ENCODE measurements at regions not wholly inside any gene's neighbourhood (a gene's known extent, or its start where the extent isn't known, plus 50 kb on each side); places are given as distances from the start of the nearest gene placed in this dataset.
"Not testable (repeated sequence)": the region's sequence is repeated elsewhere in the genome, so short reads cannot be mapped to it uniquely, and the experiment has no call there.

- Histone ChIP-seq H3K9me3 (ENCODE audit: insufficient read depth, low read depth, low read length) (no peaks in the 10 kb centered on the region), H3K27ac (ENCODE audit: low read length) (no peak overlapping the region), H3K4me3 (ENCODE audit: low read length) (no peak overlapping the region), H3K4me1 (ENCODE audit: insufficient read depth, low read length) (no peaks in the 10 kb centered on the region), H3K27me3 (ENCODE audit: insufficient read depth, low read length) (no peaks in the 10 kb centered on the region), H3K36me3 (ENCODE audit: insufficient read depth, low read depth, low read length) (no peaks in the 10 kb centered on the region), H3K9ac (ENCODE audit: low read depth, low read length) (no peak overlapping the region)
Measured at GRCh38 chr1:121443001-121443540, 258.3 kb downstream of the SRGAP2C start.

DNA sequence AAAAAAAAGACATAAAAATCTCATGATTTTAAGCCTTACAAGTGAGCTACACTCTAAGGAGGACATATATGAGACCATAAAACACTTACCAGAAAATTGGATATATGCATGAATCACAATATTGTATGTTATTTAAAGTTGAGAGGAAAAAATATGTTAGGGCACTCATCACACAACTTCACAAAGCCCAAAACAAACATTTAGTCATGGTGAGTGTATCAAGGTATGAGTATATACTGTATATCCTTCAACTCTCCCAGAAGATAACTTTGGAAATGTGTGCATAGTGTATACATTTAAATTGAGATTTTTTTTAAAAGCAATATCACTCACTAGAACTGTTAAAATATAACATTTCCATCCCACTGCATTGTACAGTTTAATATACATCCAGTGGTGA is 259.3 kb downstream of the SRGAP2C start:
- Histone ChIP-seq H3K9ac (ENCODE audit: low read depth, low read length) (no peak overlapping the region), H3K4me3 (ENCODE audit: low read length) (no peak overlapping the region), H3K4me1 (ENCODE audit: insufficient read depth, low read length) (no peaks in the 10 kb centered on the region), H3K27me3 (ENCODE audit: insufficient read depth, low read length) (no peaks in the 10 kb centered on the region), H3K9me3 (ENCODE audit: insufficient read depth, low read depth, low read length) (no peaks in the 10 kb centered on the region), H3K27ac (ENCODE audit: low read length) (no peak overlapping the region), H3K36me3 (ENCODE audit: insufficient read depth, low read depth, low read length) (no peaks in the 10 kb centered on the region)

GRCh38 chr1:121445679-121446078 is 260.9 kb downstream of the SRGAP2C start:
- Histone ChIP-seq H3K36me3 (ENCODE audit: insufficient read depth, low read depth, low read length) (no peaks in the 10 kb centered on the region), H3K27ac (ENCODE audit: low read length) (no peak overlapping the region), H3K27me3 (ENCODE audit: insufficient read depth, low read length) (no peaks in the 10 kb centered on the region), H3K9ac (ENCODE audit: low read depth, low read length) (no peak overlapping the region), H3K9me3 (ENCODE audit: insufficient read depth, low read depth, low read length) (no peaks in the 10 kb centered on the region), H3K4me1 (ENCODE audit: insufficient read depth, low read length) (no peaks in the 10 kb centered on the region), H3K4me3 (ENCODE audit: low read length) (no peak overlapping the region)

DNA sequence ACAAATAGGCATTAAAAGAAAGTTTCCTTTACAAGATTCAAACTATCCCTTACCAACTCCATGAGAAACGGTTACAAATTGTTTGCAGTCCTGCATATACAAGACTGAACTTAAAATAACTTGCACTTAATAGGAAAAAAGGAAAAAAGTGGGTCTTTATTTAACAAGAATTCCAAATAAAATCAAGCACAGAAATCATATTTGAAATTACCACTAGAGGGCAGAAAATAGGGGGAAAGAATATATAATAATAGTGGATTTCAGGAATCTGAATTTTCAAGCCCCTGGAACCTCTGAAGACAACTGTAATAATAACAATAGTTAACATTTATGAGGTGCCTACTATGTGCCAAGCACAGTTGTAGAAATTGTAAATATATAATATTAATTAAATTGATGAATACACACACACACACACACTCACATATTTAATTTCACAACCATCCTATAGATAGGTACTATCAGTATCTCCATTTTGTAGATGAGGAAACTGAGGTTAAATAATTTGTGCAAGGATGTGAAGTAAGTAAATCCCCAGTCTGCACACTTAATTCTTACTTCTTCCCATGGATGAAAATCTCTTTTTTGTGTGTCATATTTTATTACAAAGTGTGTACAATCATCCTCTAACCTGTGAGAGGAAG is 262.6 kb downstream of the SRGAP2C start:
- not testable (repeated sequence) for H3K27ac ChIP-seq (ENCODE audit: low read length); H3K9ac ChIP-seq (ENCODE audit: low read depth, low read length); H3K9me3 ChIP-seq (ENCODE audit: insufficient read depth, low read depth, low read length); H3K27me3 ChIP-seq (ENCODE audit: insufficient read depth, low read length); H3K4me1 ChIP-seq (ENCODE audit: insufficient read depth, low read length); H3K4me3 ChIP-seq (ENCODE audit: low read length); H3K36me3 ChIP-seq (ENCODE audit: insufficient read depth, low read depth, low read length)

GRCh38 chr1:121448064-121448463 is 263.3 kb downstream of the SRGAP2C start:
- not testable (repeated sequence) for H3K27me3 ChIP-seq (ENCODE audit: insufficient read depth, low read length); H3K9me3 ChIP-seq (ENCODE audit: insufficient read depth, low read depth, low read length); H3K4me1 ChIP-seq (ENCODE audit: insufficient read depth, low read length); H3K4me3 ChIP-seq (ENCODE audit: low read length); H3K27ac ChIP-seq (ENCODE audit: low read length); H3K9ac ChIP-seq (ENCODE audit: low read depth, low read length); H3K36me3 ChIP-seq (ENCODE audit: insufficient read depth, low read depth, low read length)

DNA sequence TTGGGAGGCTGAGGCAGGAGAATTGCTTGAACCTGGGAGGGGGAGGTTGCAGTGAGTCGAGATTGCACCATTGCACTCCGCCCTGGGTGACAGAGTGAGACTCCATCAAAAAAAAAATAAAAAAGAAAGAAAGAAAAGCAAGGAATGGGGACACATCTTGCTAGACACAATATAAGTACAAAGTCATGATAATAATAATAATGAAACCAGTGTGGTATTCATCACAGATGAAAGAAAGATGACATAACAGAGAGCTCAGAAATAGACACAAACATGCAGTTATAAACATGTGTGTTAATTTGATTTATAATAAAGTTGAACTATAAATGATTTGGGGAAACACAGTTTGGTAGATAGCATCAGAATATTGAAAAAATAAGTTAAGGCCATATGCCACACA is 264.1 kb downstream of the SRGAP2C start:
- Histone ChIP-seq H3K4me3 (ENCODE audit: low read length) (no peak overlapping the region), H3K36me3 (ENCODE audit: insufficient read depth, low read depth, low read length) (no peaks in the 10 kb centered on the region), H3K27me3 (ENCODE audit: insufficient read depth, low read length) (no peaks in the 10 kb centered on the region), H3K4me1 (ENCODE audit: insufficient read depth, low read length) (no peaks in the 10 kb centered on the region), H3K9ac (ENCODE audit: low read depth, low read length) (no peak overlapping the region), H3K27ac (ENCODE audit: low read length) (no peak overlapping the region), H3K9me3 (ENCODE audit: insufficient read depth, low read depth, low read length) (no peaks in the 10 kb centered on the region)

DNA sequence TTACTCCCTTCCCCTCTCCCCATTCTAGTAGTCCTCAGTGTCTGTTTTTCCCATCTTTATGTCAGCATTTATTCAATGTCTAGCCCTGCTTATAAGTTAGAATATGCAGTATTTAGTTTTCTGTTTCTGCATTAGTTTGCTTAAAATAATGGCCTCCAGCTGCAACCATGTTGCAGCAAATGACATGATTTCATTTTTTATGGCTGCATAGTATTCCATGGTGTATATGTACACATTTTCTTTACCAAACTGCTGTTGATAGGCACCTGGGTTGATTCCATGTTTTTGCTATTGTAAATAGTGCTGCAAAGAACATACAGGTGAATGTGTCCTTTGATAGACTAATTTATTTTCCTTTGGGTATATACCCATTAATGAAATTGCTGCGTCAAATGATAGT is 267.7 kb downstream of the SRGAP2C start:
- Histone ChIP-seq H3K36me3 (ENCODE audit: insufficient read depth, low read depth, low read length) (no peaks in the 10 kb centered on the region), H3K9ac (ENCODE audit: low read depth, low read length) (no peak overlapping the region), H3K27me3 (ENCODE audit: insufficient read depth, low read length) (no peaks in the 10 kb centered on the region), H3K9me3 (ENCODE audit: insufficient read depth, low read depth, low read length) (no peaks in the 10 kb centered on the region), H3K4me3 (ENCODE audit: low read length) (no peak overlapping the region), H3K27ac (ENCODE audit: low read length) (no peak overlapping the region), H3K4me1 (ENCODE audit: insufficient read depth, low read length) (no peaks in the 10 kb centered on the region)

- no peak overlapping the region for H3K4me3 ChIP-seq (ENCODE audit: low read length)
- H3K9me3 ChIP-seq (ENCODE audit: insufficient read depth, low read depth, low read length): no peaks in the 10 kb centered on the region
- H3K36me3 ChIP-seq (ENCODE audit: insufficient read depth, low read depth, low read length): no peaks in the 10 kb centered on the region
- H3K4me1 ChIP-seq (ENCODE audit: insufficient read depth, low read length): no peaks in the 10 kb centered on the region
- no peaks in the 10 kb centered on the region for H3K27me3 ChIP-seq (ENCODE audit: insufficient read depth, low read length)
- no peak overlapping the region for H3K9ac ChIP-seq (ENCODE audit: low read depth, low read length)
- H3K27ac ChIP-seq (ENCODE audit: low read length): no peak overlapping the region
Measured at GRCh38 chr1:121458291-121459048, 273.7 kb downstream of the SRGAP2C start.

GRCh38 chr1:121459235-121459634 is 274.5 kb downstream of the SRGAP2C start:
- Histone ChIP-seq H3K4me3 (ENCODE audit: low read length) (no peak overlapping the region), H3K27me3 (ENCODE audit: insufficient read depth, low read length) (no peaks in the 10 kb centered on the region), H3K27ac (ENCODE audit: low read length) (no peak overlapping the region), H3K4me1 (ENCODE audit: insufficient read depth, low read length) (no peaks in the 10 kb centered on the region), H3K9ac (ENCODE audit: low read depth, low read length) (no peak overlapping the region), H3K9me3 (ENCODE audit: insufficient read depth, low read depth, low read length) (no peaks in the 10 kb centered on the region), H3K36me3 (ENCODE audit: insufficient read depth, low read depth, low read length) (no peaks in the 10 kb centered on the region)

GRCh38 chr1:121469395-121469794 is 284.6 kb downstream of the SRGAP2C start:
- not testable (repeated sequence) for H3K36me3 ChIP-seq (ENCODE audit: insufficient read depth, low read depth, low read length); H3K27me3 ChIP-seq (ENCODE audit: insufficient read depth, low read length); H3K9me3 ChIP-seq (ENCODE audit: insufficient read depth, low read depth, low read length); H3K9ac ChIP-seq (ENCODE audit: low read depth, low read length); H3K4me3 ChIP-seq (ENCODE audit: low read length); H3K27ac ChIP-seq (ENCODE audit: low read length); H3K4me1 ChIP-seq (ENCODE audit: insufficient read depth, low read length)

DNA sequence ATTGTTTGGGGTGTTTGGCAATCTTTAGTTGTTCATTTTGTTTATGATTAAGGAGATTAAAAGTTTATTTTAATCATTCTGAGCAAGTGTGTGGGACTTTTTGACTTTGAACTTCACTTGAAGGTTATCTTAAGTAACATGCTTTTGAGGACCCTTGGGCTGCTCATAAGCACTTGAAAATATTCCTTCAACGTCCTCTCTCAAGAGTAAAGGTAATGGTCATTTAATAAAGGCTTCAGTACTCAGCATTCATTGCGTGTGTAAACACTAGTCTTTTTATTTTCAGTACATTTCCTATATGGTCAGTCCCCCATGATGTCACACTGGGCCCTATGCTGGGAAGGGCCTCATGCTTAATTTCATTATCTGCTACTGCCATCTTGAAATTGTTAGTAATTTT is 285.6 kb downstream of the SRGAP2C start:
- H3K27ac ChIP-seq (ENCODE audit: low read length); H3K9me3 ChIP-seq (ENCODE audit: insufficient read depth, low read depth, low read length); H3K9ac ChIP-seq (ENCODE audit: low read depth, low read length); H3K4me1 ChIP-seq (ENCODE audit: insufficient read depth, low read length); H3K27me3 ChIP-seq (ENCODE audit: insufficient read depth, low read length); H3K36me3 ChIP-seq (ENCODE audit: insufficient read depth, low read depth, low read length); H3K4me3 ChIP-seq (ENCODE audit: low read length): not testable (repeated sequence)

GRCh38 chr1:121471523-121471922 is 286.7 kb downstream of the SRGAP2C start:
- H3K4me3 ChIP-seq (ENCODE audit: low read length): no peak overlapping the region
- no peak overlapping the region for H3K9ac ChIP-seq (ENCODE audit: low read depth, low read length)
- H3K27me3 ChIP-seq (ENCODE audit: insufficient read depth, low read length): no peaks in the 10 kb centered on the region
- H3K9me3 ChIP-seq (ENCODE audit: insufficient read depth, low read depth, low read length): peaks cover 13% of the 10 kb centered on the region; the same call in 1 of the 2 replicates
- no peaks in the 10 kb centered on the region for H3K4me1 ChIP-seq (ENCODE audit: insufficient read depth, low read length)
- H3K36me3 ChIP-seq (ENCODE audit: insufficient read depth, low read depth, low read length): no peaks in the 10 kb centered on the region
- no peak overlapping the region for H3K27ac ChIP-seq (ENCODE audit: low read length)
